ENCODE measurements at regions not wholly inside any gene's neighbourhood (a gene's known extent, or its start where the extent isn't known, plus 50 kb on each side); places are given as distances from the start of the nearest gene placed in this dataset.

- Mint-ChIP-seq H3K4me3 (no peak overlapping the region), H3K27ac (no peak overlapping the region), H3K36me3 (ENCODE audit: low read depth) (no peaks in the 10 kb centered on the region), H3K4me1 (ENCODE audit: low read depth) (no peaks in the 10 kb centered on the region), H3K9me3 (ENCODE audit: insufficient read depth) (no peaks in the 10 kb centered on the region), H3K27me3 (ENCODE audit: low read depth) (peaks cover 25% of the 10 kb centered on the region)
- CTCF ChIA-PET = interaction anchor here (0.8 to 1.4 kb wide), 2 partner anchors 9 to 11 kb away, joined by 3 read pairs; no protein-coding TSS in a partner anchor
- DNase-seq (no peak), ATAC-seq (no peak)
- POLR2A ChIA-PET = no interaction called here
Measured at GRCh38 chr5:141800617-141801016, 77.6 kb downstream of the PCDH1 start.

- no peaks in the 10 kb centered on the region for H3K4me1 Mint-ChIP-seq (ENCODE audit: low read depth)
- no peak overlapping the region for H3K27ac Mint-ChIP-seq
- ATAC-seq (no peak), DNase-seq (no peak)
- H3K9me3 Mint-ChIP-seq (ENCODE audit: insufficient read depth) = no peaks in the 10 kb centered on the region
- no peak overlapping the region for H3K4me3 Mint-ChIP-seq
- ChIA-PET CTCF (interaction anchor here (0.6 to 1.7 kb wide), 4 partner anchors 8 to 1064 kb away, joined by 3 to 5 read pairs (median 3); no protein-coding TSS in a partner anchor), POLR2A (interaction anchor here (0.7 kb wide), 1 partner anchor 146 kb away, joined by 5 read pairs; no protein-coding TSS in a partner anchor)
- peaks cover 18% of the 10 kb centered on the region for H3K27me3 Mint-ChIP-seq (ENCODE audit: low read depth)
- H3K36me3 Mint-ChIP-seq (ENCODE audit: low read depth) = no peaks in the 10 kb centered on the region
Measured at GRCh38 chr5:141799507-141800167, 78.6 kb downstream of the PCDH1 start.

GRCh38 chr5:141797425-141797824 lies 80.8 kb downstream of the PCDH1 start:
- ChIA-PET POLR2A (no interaction called here), CTCF (interaction anchor here (1.6 kb wide), 2 partner anchors 17 to 164 kb away, joined by 3 to 5 read pairs; no protein-coding TSS in a partner anchor)
- ATAC-seq (no peak), DNase-seq (no peak)
- Mint-ChIP-seq H3K4me1 (ENCODE audit: low read depth) (no peaks in the 10 kb centered on the region), H3K9me3 (ENCODE audit: insufficient read depth) (no peaks in the 10 kb centered on the region), H3K27me3 (ENCODE audit: low read depth) (peaks cover 6% of the 10 kb centered on the region), H3K27ac (no peak overlapping the region), H3K4me3 (no peak overlapping the region), H3K36me3 (ENCODE audit: low read depth) (no peaks in the 10 kb centered on the region)

GRCh38 chr5:141795421-141795820 lies 82.8 kb downstream of the PCDH1 start:
- no peaks in the 10 kb centered on the region for H3K4me1 Mint-ChIP-seq (ENCODE audit: low read depth)
- CTCF ChIA-PET = no interaction called here

GRCh38 chr5:141793881-141794280 lies 84.3 kb downstream of the PCDH1 start:
- no peak for ATAC-seq
- ChIA-PET POLR2A (no interaction called here), CTCF (interaction anchor here (1.1 to 1.3 kb wide), 3 partner anchors 18 to 167 kb away, joined by 3 to 4 read pairs (median 3); partner anchors contain the start of gene PCDH1)
- H3K4me3 Mint-ChIP-seq = no peak overlapping the region
- DNase-seq = no peak
- H3K4me1 Mint-ChIP-seq (ENCODE audit: low read depth) = no peaks in the 10 kb centered on the region
- no peaks in the 10 kb centered on the region for H3K9me3 Mint-ChIP-seq (ENCODE audit: insufficient read depth)
- H3K27me3 Mint-ChIP-seq (ENCODE audit: low read depth) = peaks cover 17% of the 10 kb centered on the region
- H3K27ac Mint-ChIP-seq = no peak overlapping the region
- no peaks in the 10 kb centered on the region for H3K36me3 Mint-ChIP-seq (ENCODE audit: low read depth)

More at GRCh38 chr5:141795421-141795820, 82.8 kb downstream of the PCDH1 start:
- H3K4me3 Mint-ChIP-seq = no peak overlapping the region
- no peak for ATAC-seq
- no peaks in the 10 kb centered on the region for H3K9me3 Mint-ChIP-seq (ENCODE audit: insufficient read depth)
- no peak for DNase-seq
- no peak overlapping the region for H3K27ac Mint-ChIP-seq
- peaks cover 11% of the 10 kb centered on the region for H3K27me3 Mint-ChIP-seq (ENCODE audit: low read depth)
- POLR2A ChIA-PET = no interaction called here
- H3K36me3 Mint-ChIP-seq (ENCODE audit: low read depth) = no peaks in the 10 kb centered on the region

GRCh38 chr5:141793403-141793802 lies 84.8 kb downstream of the PCDH1 start:
- Mint-ChIP-seq H3K27ac (no peak overlapping the region), H3K27me3 (ENCODE audit: low read depth) (peaks cover 19% of the 10 kb centered on the region), H3K4me3 (no peak overlapping the region), H3K4me1 (ENCODE audit: low read depth) (no peaks in the 10 kb centered on the region), H3K36me3 (ENCODE audit: low read depth) (no peaks in the 10 kb centered on the region), H3K9me3 (ENCODE audit: insufficient read depth) (no peaks in the 10 kb centered on the region)
- no peak for DNase-seq
- no peak for ATAC-seq
- ChIA-PET POLR2A (no interaction called here), CTCF (interaction anchor here (1.1 to 1.3 kb wide), 3 partner anchors 18 to 168 kb away, joined by 3 to 4 read pairs (median 3); partner anchors contain the start of gene PCDH1)

- Mint-ChIP-seq H3K4me1 (ENCODE audit: low read depth) (no peaks in the 10 kb centered on the region), H3K27me3 (ENCODE audit: low read depth) (peaks cover 26% of the 10 kb centered on the region), H3K36me3 (ENCODE audit: low read depth) (no peaks in the 10 kb centered on the region), H3K9me3 (ENCODE audit: insufficient read depth) (no peaks in the 10 kb centered on the region), H3K4me3 (no peak overlapping the region), H3K27ac (no peak overlapping the region)
- POLR2A ChIA-PET = no interaction called here
- DNase-seq (no peak), ATAC-seq (no peak)
- CTCF ChIA-PET = interaction anchor here (0.9 kb wide), 1 partner anchor 18 kb away, joined by 3 read pairs; no protein-coding TSS in a partner anchor
Measured at GRCh38 chr5:141790630-141791029, 87.6 kb downstream of the PCDH1 start.

GRCh38 chr5:141789330-141789729 lies 88.9 kb downstream of the PCDH1 start:
- POLR2A ChIA-PET = no interaction called here
- H3K27me3 Mint-ChIP-seq (ENCODE audit: low read depth) = peaks cover 26% of the 10 kb centered on the region
- H3K9me3 Mint-ChIP-seq (ENCODE audit: insufficient read depth) = no peaks in the 10 kb centered on the region
- no peaks in the 10 kb centered on the region for H3K4me1 Mint-ChIP-seq (ENCODE audit: low read depth)
- no peaks in the 10 kb centered on the region for H3K36me3 Mint-ChIP-seq (ENCODE audit: low read depth)
- no peak overlapping the region for H3K4me3 Mint-ChIP-seq
- DNase-seq (no peak), ATAC-seq (no peak)
- no peak overlapping the region for H3K27ac Mint-ChIP-seq
- CTCF ChIA-PET = no interaction called here

- DNase-seq (no peak), ATAC-seq (no peak)
- H3K4me1 Mint-ChIP-seq (ENCODE audit: low read depth) = no peaks in the 10 kb centered on the region
- H3K27ac Mint-ChIP-seq = no peak overlapping the region
- H3K36me3 Mint-ChIP-seq (ENCODE audit: low read depth) = no peaks in the 10 kb centered on the region
- H3K27me3 Mint-ChIP-seq (ENCODE audit: low read depth) = peaks cover 26% of the 10 kb centered on the region
- no peaks in the 10 kb centered on the region for H3K9me3 Mint-ChIP-seq (ENCODE audit: insufficient read depth)
- no peak overlapping the region for H3K4me3 Mint-ChIP-seq
- ChIA-PET CTCF (no interaction called here), POLR2A (no interaction called here)
Measured at GRCh38 chr5:141788296-141788970, 89.8 kb downstream of the PCDH1 start.

- Mint-ChIP-seq H3K4me1 (ENCODE audit: low read depth) (no peaks in the 10 kb centered on the region), H3K36me3 (ENCODE audit: low read depth) (no peaks in the 10 kb centered on the region), H3K27ac (no peak overlapping the region), H3K9me3 (ENCODE audit: insufficient read depth) (no peaks in the 10 kb centered on the region), H3K27me3 (ENCODE audit: low read depth) (peaks cover 23% of the 10 kb centered on the region), H3K4me3 (no peak overlapping the region)
- CTCF ChIA-PET = no interaction called here
- no peak for ATAC-seq
- POLR2A ChIA-PET = no interaction called here
- DNase-seq = no peak
Measured at GRCh38 chr5:141787376-141787775, 90.8 kb downstream of the PCDH1 start.

GRCh38 chr5:141786700-141787099 lies 91.5 kb downstream of the PCDH1 start:
- no peaks in the 10 kb centered on the region for H3K9me3 Mint-ChIP-seq (ENCODE audit: insufficient read depth)
- no peaks in the 10 kb centered on the region for H3K36me3 Mint-ChIP-seq (ENCODE audit: low read depth)
- ATAC-seq = no peak
- no peak overlapping the region for H3K4me3 Mint-ChIP-seq
- H3K4me1 Mint-ChIP-seq (ENCODE audit: low read depth) = no peaks in the 10 kb centered on the region
- H3K27me3 Mint-ChIP-seq (ENCODE audit: low read depth) = peaks cover 20% of the 10 kb centered on the region
- no peak for DNase-seq
- POLR2A ChIA-PET = no interaction called here
- CTCF ChIA-PET = interaction anchor here (1.7 kb wide), 1 partner anchor 25 kb away, joined by 3 read pairs; no protein-coding TSS in a partner anchor
- H3K27ac Mint-ChIP-seq = no peak overlapping the region

GRCh38 chr5:141785711-141786110 lies 92.5 kb downstream of the PCDH1 start:
- no peak for ATAC-seq

More at GRCh38 chr5:141785711-141786110, 92.5 kb downstream of the PCDH1 start:
- ChIA-PET CTCF (interaction anchor here (1.7 kb wide), 1 partner anchor 26 kb away, joined by 3 read pairs; no protein-coding TSS in a partner anchor), POLR2A (no interaction called here)
- H3K27ac Mint-ChIP-seq = no peak overlapping the region
- no peaks in the 10 kb centered on the region for H3K9me3 Mint-ChIP-seq (ENCODE audit: insufficient read depth)
- H3K4me1 Mint-ChIP-seq (ENCODE audit: low read depth) = no peaks in the 10 kb centered on the region
- no peaks in the 10 kb centered on the region for H3K36me3 Mint-ChIP-seq (ENCODE audit: low read depth)
- peaks cover 17% of the 10 kb centered on the region for H3K27me3 Mint-ChIP-seq (ENCODE audit: low read depth)
- no peak for DNase-seq
- no peak overlapping the region for H3K4me3 Mint-ChIP-seq

Measured in activated CD8-positive, alpha-beta T cell treated with anti-CD3 and anti-CD28 coated beads, Interleukin-2, amount 10 ng/mL, durations not matched to agents 7 days and 5 days (primary cell).